HepG2 (cell line): ENCODE measurements at regions not wholly inside any gene's neighbourhood (a gene's known extent, or its start where the extent isn't known, plus 50 kb on each side); places are given as distances from the start of the nearest gene placed in this dataset.

Source experiments
- ATAC-seq: fragments of 200-7000 bp; cut with Tn5 transposase; 3 replicates; pipeline ENCODE4 v1.9.1; 2020; ENCODE audit warnings: mild to moderate bottlenecking, moderate library complexity
- BruUV-seq: library from RNA; stranded (reverse); fragments of 400-500 nt; replicated peaks from 2 replicates; lab custom pipeline; 2021; lab: Mats Ljungman, UMichigan
- CTCF ChIA-PET: fragments of 300-600 bp; formaldehyde crosslinking; extraction: SDS; loops from one replicate; lab custom pipeline; 2021; ENCODE audit warnings: low total read pairs, inconsistent platforms, low intra/inter-chr PET ratio; lab: Yijun Ruan, JAX
- POLR2A ChIA-PET: fragments of 350-600 bp; sonication (Branson Sonifier 250); formaldehyde crosslinking; loops from one replicate; lab custom pipeline; 2020; ENCODE audit warnings: antibody characterized with exemption, inconsistent platforms; lab: Yijun Ruan, JAX
- DNase-seq: peaks from one replicate; pipeline ENCODE4 v3.0.0-alpha.2; 2015; ENCODE audit warnings: low spot score
- FAIRE-seq: peaks from 3 replicates; lab custom pipeline; 2011; peaks lifted over from hg19 to GRCh38; lab: Jason Lieb, UNC
- H2AFZ ChIP-seq: one replicate; pipeline ENCODE4 v1.6.1; 2011; ENCODE audit warnings: low read length, inconsistent platforms
- H3K27ac ChIP-seq: fragments of 300-600 bp; 3 replicates; pipeline ENCODE4 v1.8.0; 2011; ENCODE audit warnings: mixed run types, mild to moderate bottlenecking, mixed read lengths, low read length, inconsistent platforms; ENCODE audit not compliant: insufficient read depth; ENCODE audit errors: extremely low read length
- H3K27me3 ChIP-seq, 2 experiments: fragments of 200-600 bp in 1 of 2; 2 replicates in 1 of 2; 3 replicates in 1 of 2; pipeline versions ENCODE4 v1.6.0 to v1.8.0; 2011; ENCODE audit warnings: low read length in 2 of 2, mild to moderate bottlenecking in 2 of 2, moderate library complexity in 2 of 2, inconsistent platforms in 1 of 2; ENCODE audit not compliant: insufficient read depth in 2 of 2, control insufficient read depth in 1 of 2
- H3K36me3 ChIP-seq, 2 experiments: fragments of 200-600 bp in 1 of 2; replicated peaks in 1 of 2; 2 replicates in 1 of 2; 3 replicates in 1 of 2; pipeline versions ENCODE4 v1.5.1 to v1.8.0; 2011; ENCODE audit warnings: low read length in 2 of 2, inconsistent platforms in 1 of 2; ENCODE audit not compliant: insufficient read depth in 2 of 2, control insufficient read depth in 1 of 2
- H3K4me1 ChIP-seq: 2 replicates; pipeline ENCODE4 v1.5.1; 2012; ENCODE audit warnings: low read length, inconsistent platforms; ENCODE audit not compliant: insufficient read depth
- H3K4me2 ChIP-seq: 2 replicates; pipeline ENCODE4 v1.6.0; 2011; ENCODE audit warnings: low read depth, low read length, inconsistent platforms
- H3K4me3 ChIP-seq, 3 experiments: fragments of 200-600 bp in 1 of 3; sonication (generic), shearing (Covaris generic) in 1 of 3; replicated peaks in 1 of 3; 2 replicates each; pipeline ENCODE4 v1.5.1; 2011 to 2016; ENCODE audit warnings: low read length in 3 of 3, inconsistent platforms in 2 of 3, low read depth in 2 of 3, mild to moderate bottlenecking in 2 of 3, control low read depth in 1 of 3, mixed read lengths in 1 of 3; ENCODE audit not compliant: insufficient read depth in 1 of 3
- H3K79me2 ChIP-seq: one replicate; pipeline ENCODE4 v1.6.1; 2011; ENCODE audit warnings: low read length, inconsistent platforms; ENCODE audit not compliant: insufficient read depth
- H3K9ac ChIP-seq: 2 replicates; pipeline ENCODE4 v1.6.0; 2011; ENCODE audit warnings: mild to moderate bottlenecking, low read depth, low read length, inconsistent platforms; ENCODE audit not compliant: insufficient read depth
- H3K9me3 ChIP-seq: 2 replicates; pipeline ENCODE4 v1.5.1; 2012; ENCODE audit warnings: mild to moderate bottlenecking, low read length
- H4K20me1 ChIP-seq: 2 replicates; pipeline ENCODE4 v1.6.0; 2011; ENCODE audit warnings: inconsistent platforms, mild to moderate bottlenecking, low read length, moderate library complexity; ENCODE audit not compliant: insufficient read depth
- ETS1 ChIP-seq: sonication (generic); formaldehyde crosslinking; IDR thresholded peaks from 2 replicates; pipeline ENCODE4 v1.4.0; 2020; ENCODE audit warnings: missing genetic modification reagents
- HOXA7 ChIP-seq: sonication (generic); formaldehyde crosslinking; IDR thresholded peaks from 2 replicates; pipeline ENCODE4 v1.8.1; 2022; ENCODE audit warnings: mild to moderate bottlenecking, missing genetic modification reagents, moderate library complexity
- RBM39 ChIP-seq: fragments of 200-400 bp; formaldehyde crosslinking; IDR thresholded peaks from one replicate; pipeline ENCODE4 v1.6.1; 2018; ENCODE audit warnings: antibody characterized with exemption, mild to moderate bottlenecking, low read depth, low read length; ENCODE audit not compliant: poor library complexity, severe bottlenecking
- SOX6 ChIP-seq, 2 experiments: fragments of 450-650 bp in 1 of 2; sonication (generic) in 1 of 2; formaldehyde crosslinking in 1 of 2; IDR thresholded peaks; 2 replicates each; pipeline versions ENCODE4 v1.4.0 to v1.6.1; 2017 to 2020; ENCODE audit warnings: antibody characterized with exemption in 1 of 2, mild to moderate bottlenecking in 1 of 2, missing genetic modification reagents in 1 of 2
- TMF1 ChIP-seq: sonication (generic); formaldehyde crosslinking; IDR thresholded peaks from 2 replicates; pipeline ENCODE4 v1.8.1; 2022; ENCODE audit warnings: low read depth, missing genetic modification reagents
- ZNF207 ChIP-seq: fragments of 450-650 bp; IDR thresholded peaks from 2 replicates; pipeline ENCODE4 v1.6.1; 2016; ENCODE audit warnings: antibody characterized with exemption, borderline replicate concordance
- ZNF292 ChIP-seq: sonication (generic); formaldehyde crosslinking; IDR thresholded peaks from 2 replicates; pipeline ENCODE4 v1.8.1; 2022; ENCODE audit warnings: mild to moderate bottlenecking, low read depth, missing genetic modification reagents, borderline replicate concordance
- WGBS: methylation state at CpG from one replicate; pipeline ENCODE4 v1.1.6; 2017; ENCODE audit warnings: low lambda C conversion rate; 5-methylcytosine and 5-hydroxymethylcytosine counted together
- in situ Hi-C: cut with HindIII; loops from 2 replicates; pipeline ENCODE4 v1.10.0; 2017; ENCODE audit warnings: low pct_unique_long_range_greater_than_20kb; ENCODE audit not compliant: extremely low pct_ligation_motif_present
- intact Hi-C: fragments of 100-400 bp; cut with micrococcal nuclease; formaldehyde crosslinking; loops from one replicate; pipeline ENCODE4 v1.10.0; 2022; ENCODE audit not compliant: unreplicated experiment
- TF ChIP-seq, protein P1 (sequence below): sonication (generic); formaldehyde crosslinking; IDR thresholded peaks from 2 replicates; pipeline ENCODE4 v1.4.0; 2020; ENCODE audit warnings: mild to moderate bottlenecking, missing genetic modification reagents
- TF ChIP-seq, protein P2 (sequence below): sonication (generic); formaldehyde crosslinking; IDR thresholded peaks from 2 replicates; pipeline ENCODE4 v1.9.0; 2021; ENCODE audit warnings: missing genetic modification reagents, mild to moderate bottlenecking, borderline replicate concordance
- TF ChIP-seq, protein P3 (sequence below): sonication (generic); formaldehyde crosslinking; IDR thresholded peaks from 2 replicates; pipeline ENCODE4 v1.5.0; 2020; ENCODE audit warnings: mild to moderate bottlenecking, missing genetic modification reagents

DNA sequence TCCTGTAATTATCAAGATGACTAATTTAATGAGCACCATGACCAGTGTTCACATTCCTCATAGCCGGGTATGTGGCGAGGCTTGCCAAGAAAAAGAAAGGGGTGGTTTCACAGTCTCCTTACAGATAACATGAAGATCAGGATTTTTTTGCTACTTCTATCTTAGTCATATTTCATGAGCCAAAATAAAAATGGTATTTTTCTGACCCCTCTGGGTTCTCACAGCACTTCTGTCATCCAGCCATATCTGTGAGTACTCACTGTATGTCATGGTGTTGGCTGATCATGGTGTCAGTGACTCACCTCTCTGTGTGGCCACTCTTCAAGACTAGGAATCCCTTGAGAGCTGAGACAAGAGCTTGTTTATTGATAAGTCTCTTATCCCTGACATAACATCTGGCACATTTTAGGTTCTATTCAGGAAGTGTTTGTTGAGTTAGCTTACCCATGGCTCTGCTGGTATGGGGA lies 130.5 kb upstream of the LMCD1 start (continued):
- TF ChIP-seq ETS1 (CRISPR knock-in tag), result no peak
- TF ChIP-seq, protein P1, sequence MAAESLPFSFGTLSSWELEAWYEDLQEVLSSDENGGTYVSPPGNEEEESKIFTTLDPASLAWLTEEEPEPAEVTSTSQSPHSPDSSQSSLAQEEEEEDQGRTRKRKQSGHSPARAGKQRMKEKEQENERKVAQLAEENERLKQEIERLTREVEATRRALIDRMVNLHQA, result no peak
- no peak for TF ChIP-seq RBM39
- TF ChIP-seq SOX6 (IDR thresholded peaks at IDR 0.05), result no peak
- TF ChIP-seq SOX6 (CRISPR knock-in tag; IDR thresholded peaks at IDR 0.05), result no peak
- TF ChIP-seq, protein P2, sequence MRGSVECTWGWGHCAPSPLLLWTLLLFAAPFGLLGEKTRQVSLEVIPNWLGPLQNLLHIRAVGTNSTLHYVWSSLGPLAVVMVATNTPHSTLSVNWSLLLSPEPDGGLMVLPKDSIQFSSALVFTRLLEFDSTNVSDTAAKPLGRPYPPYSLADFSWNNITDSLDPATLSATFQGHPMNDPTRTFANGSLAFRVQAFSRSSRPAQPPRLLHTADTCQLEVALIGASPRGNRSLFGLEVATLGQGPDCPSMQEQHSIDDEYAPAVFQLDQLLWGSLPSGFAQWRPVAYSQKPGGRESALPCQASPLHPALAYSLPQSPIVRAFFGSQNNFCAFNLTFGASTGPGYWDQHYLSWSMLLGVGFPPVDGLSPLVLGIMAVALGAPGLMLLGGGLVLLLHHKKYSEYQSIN (CRISPR knock-in tag), result no peak
- TF ChIP-seq ZNF207, result no peak
- no peak for TF ChIP-seq HOXA7
- TF ChIP-seq, all 625 proteins: peak for 0

DNA sequence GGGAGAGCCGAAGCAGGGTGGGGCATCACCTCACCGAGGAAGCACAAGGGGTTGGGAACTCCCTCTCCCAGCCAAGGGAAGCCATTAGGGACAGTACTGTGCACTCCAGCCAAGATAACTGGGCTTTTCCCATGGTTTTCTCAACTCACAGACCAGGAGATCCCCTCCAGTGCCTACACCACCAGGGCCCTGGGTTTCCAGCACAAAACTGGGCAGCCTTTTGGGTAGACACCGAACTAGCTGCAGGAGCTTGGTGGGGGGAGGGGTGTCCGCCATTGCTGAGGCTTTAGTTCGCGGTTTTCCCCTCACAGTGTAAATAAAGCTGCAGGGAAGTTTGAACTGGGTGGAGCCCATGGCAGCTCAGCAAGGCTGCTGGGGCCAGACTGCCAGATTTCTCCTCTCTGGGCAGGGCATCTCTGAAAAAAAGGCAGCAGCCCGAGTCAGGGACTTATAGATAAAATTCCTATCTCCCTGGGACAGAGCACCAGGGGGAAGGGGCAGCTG lies 129.6 kb upstream of the LMCD1 start:
- Histone ChIP-seq H3K27ac (no peak overlapping the region), H3K4me3 (peak overlapping the region in 1 of 3 experiments; percentile 45; a peak in 1 of 6 replicates), H2AFZ (no peak overlapping the region), H3K79me2 (no peaks in the 10 kb centered on the region), H3K27me3 (no peaks in the 10 kb centered on the region), H3K4me2 (peak overlapping the region; percentile 54), H3K4me1 (peaks cover 27% of the 10 kb centered on the region), H3K9ac (no peak overlapping the region), H4K20me1 (no peaks in the 10 kb centered on the region), H3K9me3 (no peaks in the 10 kb centered on the region), H3K36me3 (no peaks in the 10 kb centered on the region)
- DNase-seq (peak; percentile 27), FAIRE-seq (no peak), ATAC-seq (peak; percentile 78)
- ChIA-PET CTCF (no interaction called here), POLR2A (no interaction called here)
- intact Hi-C loops, result no loop called here
- BruUV-seq, result no TSS peak
- in situ Hi-C loops, result no loop called here
- 20% methylated on average over 6 of the region's 7 CpGs for WGBS
- no peak for TF ChIP-seq TMF1 (CRISPR knock-in tag)
- TF ChIP-seq ZNF292 (CRISPR knock-in tag), result peak; percentile 41; the same call in 1 of the 2 replicates
- TF ChIP-seq, protein P3, sequence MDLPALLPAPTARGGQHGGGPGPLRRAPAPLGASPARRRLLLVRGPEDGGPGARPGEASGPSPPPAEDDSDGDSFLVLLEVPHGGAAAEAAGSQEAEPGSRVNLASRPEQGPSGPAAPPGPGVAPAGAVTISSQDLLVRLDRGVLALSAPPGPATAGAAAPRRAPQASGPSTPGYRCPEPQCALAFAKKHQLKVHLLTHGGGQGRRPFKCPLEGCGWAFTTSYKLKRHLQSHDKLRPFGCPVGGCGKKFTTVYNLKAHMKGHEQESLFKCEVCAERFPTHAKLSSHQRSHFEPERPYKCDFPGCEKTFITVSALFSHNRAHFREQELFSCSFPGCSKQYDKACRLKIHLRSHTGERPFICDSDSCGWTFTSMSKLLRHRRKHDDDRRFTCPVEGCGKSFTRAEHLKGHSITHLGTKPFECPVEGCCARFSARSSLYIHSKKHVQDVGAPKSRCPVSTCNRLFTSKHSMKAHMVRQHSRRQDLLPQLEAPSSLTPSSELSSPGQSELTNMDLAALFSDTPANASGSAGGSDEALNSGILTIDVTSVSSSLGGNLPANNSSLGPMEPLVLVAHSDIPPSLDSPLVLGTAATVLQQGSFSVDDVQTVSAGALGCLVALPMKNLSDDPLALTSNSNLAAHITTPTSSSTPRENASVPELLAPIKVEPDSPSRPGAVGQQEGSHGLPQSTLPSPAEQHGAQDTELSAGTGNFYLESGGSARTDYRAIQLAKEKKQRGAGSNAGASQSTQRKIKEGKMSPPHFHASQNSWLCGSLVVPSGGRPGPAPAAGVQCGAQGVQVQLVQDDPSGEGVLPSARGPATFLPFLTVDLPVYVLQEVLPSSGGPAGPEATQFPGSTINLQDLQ (CRISPR knock-in tag), result no peak
